GM10266 (cell line): ENCODE measurements at regions not wholly inside any gene's neighbourhood (a gene's known extent, or its start where the extent isn't known, plus 50 kb on each side); places are given as distances from the start of the nearest gene placed in this dataset.

Experiments
- DNase-seq: peaks from one replicate; pipeline ENCODE4 v3.0.0; 2012; ENCODE audit errors: extremely low spot score
- TF ChIP-seq, protein P1 (sequence below): IDR thresholded peaks from 2 replicates; pipeline ENCODE4 v1.5.1; 2012; ENCODE audit warnings: mild to moderate bottlenecking, low read depth; ENCODE audit not compliant: control insufficient read depth, insufficient read depth; ENCODE audit errors: missing control alignments

DNA sequence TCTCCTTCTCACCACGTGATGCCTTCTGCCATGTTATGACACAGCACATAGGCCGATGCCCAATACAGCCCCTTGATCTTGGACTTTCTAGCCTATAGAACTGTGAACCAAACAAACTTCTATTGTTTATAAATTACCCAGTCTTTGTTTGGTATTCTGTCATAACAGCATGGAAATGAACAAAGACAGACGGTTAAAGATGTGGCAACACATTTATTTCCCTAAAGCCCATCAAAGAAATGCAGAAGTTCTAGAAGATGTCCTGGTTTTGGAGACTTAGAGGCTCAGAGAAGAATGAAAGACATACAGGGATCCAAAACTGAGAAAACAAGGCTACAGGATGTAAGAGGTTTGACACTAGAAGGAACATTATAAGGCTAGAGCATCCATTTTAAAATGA is 600.8 kb upstream of the DAB2 start:
- DNase-seq, result no peak
- TF ChIP-seq, protein P1, sequence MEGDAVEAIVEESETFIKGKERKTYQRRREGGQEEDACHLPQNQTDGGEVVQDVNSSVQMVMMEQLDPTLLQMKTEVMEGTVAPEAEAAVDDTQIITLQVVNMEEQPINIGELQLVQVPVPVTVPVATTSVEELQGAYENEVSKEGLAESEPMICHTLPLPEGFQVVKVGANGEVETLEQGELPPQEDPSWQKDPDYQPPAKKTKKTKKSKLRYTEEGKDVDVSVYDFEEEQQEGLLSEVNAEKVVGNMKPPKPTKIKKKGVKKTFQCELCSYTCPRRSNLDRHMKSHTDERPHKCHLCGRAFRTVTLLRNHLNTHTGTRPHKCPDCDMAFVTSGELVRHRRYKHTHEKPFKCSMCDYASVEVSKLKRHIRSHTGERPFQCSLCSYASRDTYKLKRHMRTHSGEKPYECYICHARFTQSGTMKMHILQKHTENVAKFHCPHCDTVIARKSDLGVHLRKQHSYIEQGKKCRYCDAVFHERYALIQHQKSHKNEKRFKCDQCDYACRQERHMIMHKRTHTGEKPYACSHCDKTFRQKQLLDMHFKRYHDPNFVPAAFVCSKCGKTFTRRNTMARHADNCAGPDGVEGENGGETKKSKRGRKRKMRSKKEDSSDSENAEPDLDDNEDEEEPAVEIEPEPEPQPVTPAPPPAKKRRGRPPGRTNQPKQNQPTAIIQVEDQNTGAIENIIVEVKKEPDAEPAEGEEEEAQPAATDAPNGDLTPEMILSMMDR, result no peak

DNA sequence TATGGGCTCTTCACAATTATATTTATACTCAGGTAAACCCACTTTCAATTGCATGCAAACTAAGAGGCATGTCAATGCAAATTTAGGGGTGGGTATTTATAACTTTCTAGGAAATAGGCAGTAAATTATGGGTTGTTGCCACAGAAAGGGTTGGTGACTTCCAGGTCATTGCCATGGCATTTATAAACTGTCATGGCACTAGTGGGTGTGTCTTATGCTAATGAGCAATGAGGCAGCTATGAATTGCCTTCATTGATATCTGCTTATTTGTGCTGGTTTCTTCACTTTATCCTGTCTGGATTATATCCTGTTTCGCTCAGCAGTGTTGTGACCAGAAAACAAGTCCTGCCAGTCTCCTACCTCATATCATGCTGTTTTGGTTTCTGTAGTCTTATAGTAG is 597.3 kb upstream of the DAB2 start:
- DNase-seq, result no peak
- TF ChIP-seq, protein P1, result no peak

DNA sequence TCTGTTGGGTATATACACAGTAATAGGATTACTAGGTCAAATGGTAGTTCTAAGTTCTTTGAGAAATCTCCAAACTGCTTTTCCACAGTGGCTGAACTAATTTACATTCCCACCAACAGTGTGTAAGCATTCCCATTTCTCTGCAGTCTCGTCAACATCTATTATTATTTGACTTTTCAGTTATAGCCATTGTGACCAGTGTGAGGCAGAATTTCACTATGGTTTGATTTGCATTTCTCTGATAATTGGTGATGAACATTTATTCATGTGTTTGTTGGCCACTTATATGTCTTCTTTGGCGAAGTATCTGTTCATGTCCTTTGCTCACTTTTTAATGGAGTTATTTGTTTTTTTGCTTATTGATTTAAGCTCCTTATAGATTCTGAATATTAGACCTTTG is 596.2 kb upstream of the DAB2 start:
- DNase-seq, result no peak
- TF ChIP-seq, protein P1, result no peak

DNA sequence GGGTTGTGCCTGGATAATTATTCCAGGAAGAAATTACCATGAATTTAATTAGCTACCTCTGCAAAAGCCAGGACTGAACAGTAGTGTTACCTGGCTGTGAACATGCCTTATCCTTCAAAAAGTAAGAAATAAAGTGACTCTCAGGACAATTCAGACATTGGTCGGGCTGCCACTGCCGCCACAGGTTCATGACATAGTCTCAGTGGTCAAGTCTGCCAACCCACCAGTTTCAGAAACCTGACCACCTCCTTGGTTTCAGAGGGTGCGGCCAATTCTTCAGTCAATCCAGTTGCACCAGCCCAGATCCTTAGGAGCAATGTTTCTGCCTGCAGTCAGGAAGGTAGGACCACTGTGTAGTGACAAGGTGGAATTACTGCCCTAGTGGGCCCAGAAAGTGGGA is 593.1 kb upstream of the DAB2 start:
- TF ChIP-seq, protein P1, result no peak
- no peak for DNase-seq

DNA sequence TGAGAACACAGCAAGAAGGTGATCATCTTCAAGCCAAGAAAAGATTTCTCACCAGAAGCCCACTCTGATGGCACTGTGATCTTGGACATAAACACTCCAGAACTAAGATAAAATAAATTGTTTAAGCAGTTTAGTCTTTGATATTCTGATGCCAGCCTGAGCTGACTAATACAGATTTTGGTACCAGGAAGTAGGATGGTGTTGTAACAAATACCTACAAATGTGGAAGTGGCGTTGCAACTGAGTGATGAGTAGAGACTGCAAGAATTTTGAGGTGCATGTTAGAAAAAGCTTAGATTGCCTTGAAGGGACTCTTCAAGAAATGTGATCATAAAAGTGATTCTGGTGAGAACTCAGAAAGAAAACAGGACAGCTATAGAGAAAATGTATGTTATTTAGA is 592.4 kb upstream of the DAB2 start:
- TF ChIP-seq, protein P1, result no peak
- no peak for DNase-seq

DNA sequence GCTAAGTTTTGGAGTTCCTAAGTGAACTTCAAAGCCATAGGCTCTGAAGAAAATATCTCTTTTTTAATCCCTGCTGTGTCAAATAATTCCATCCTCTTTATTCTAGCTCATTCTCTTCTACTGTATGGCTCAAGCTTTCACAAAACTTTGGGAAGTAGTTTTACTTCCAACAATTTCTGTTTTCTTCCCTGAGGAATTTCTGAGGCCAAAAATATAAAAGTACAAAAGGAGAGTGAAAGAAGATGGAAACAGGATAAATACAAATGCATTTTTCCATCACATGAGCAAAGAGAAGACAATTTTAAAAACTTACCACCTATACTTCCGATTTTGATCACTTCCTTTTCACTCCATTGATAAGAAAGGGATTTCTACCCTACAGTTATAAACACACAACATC is 585.7 kb upstream of the DAB2 start:
- DNase-seq, result no peak
- TF ChIP-seq, protein P1, result no peak

DNA sequence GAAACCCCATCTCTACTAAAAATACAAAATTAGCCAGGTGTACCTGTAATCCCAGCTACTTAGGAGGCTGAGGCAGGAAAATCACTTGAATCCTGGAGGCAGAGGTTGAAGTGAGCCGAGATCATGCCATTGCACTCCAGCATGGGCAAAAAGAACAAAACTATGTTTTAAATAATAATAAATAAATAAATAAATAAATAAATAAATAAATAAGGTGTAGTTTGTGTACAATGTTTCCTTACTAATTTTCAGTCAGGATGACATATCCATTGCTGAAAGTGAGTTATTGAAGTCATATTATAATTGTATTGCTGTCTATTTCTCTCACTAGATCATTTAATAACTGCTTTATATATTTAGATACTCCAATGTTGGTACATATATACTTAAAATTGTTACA is 581.5 kb upstream of the DAB2 start:
- DNase-seq, result no peak
- TF ChIP-seq, protein P1, result no peak
